Mononuclear cell (primary cell): ENCODE measurements at regions not wholly inside any gene's neighbourhood (a gene's known extent, or its start where the extent isn't known, plus 50 kb on each side); places are given as distances from the start of the nearest gene placed in this dataset.

Experiments used
- H3K27me3 ChIP-seq: 2 replicates; pipeline ENCODE4 v1.6.0; 2011; ENCODE audit warnings: low read length, control low read depth; ENCODE audit not compliant: insufficient read depth
- H3K4me1 ChIP-seq: 2 replicates; pipeline ENCODE4 v1.5.1; 2011; ENCODE audit warnings: mild to moderate bottlenecking, low read length, control low read depth; ENCODE audit not compliant: insufficient read depth
- H3K4me3 ChIP-seq: 2 replicates; pipeline ENCODE4 v1.5.1; 2011; ENCODE audit warnings: mild to moderate bottlenecking, low read length, moderate library complexity
- H3K9me3 ChIP-seq: 2 replicates; pipeline ENCODE4 v1.5.1; 2011; ENCODE audit warnings: low read depth, mild to moderate bottlenecking, control low read depth, low read length

- H3K27me3 ChIP-seq: no peaks in the 10 kb centered on the region
- no peaks in the 10 kb centered on the region for H3K4me1 ChIP-seq
- no peaks in the 10 kb centered on the region for H3K9me3 ChIP-seq
- H3K4me3 ChIP-seq: no peak overlapping the region
These were observed 147.8 kb upstream of the KCNMB2 start for GRCh38 chr3:178388473-178388872.

- H3K9me3 ChIP-seq: no peaks in the 10 kb centered on the region
- no peaks in the 10 kb centered on the region for H3K27me3 ChIP-seq
- no peak overlapping the region for H3K4me3 ChIP-seq
- H3K4me1 ChIP-seq: no peaks in the 10 kb centered on the region
These were observed 147.0 kb upstream of the KCNMB2 start for GRCh38 chr3:178389258-178389657.

GRCh38 chr3:178392511-178392926 lies 143.7 kb upstream of the KCNMB2 start:
- Histone ChIP-seq H3K4me1 (no peaks in the 10 kb centered on the region), H3K27me3 (no peaks in the 10 kb centered on the region), H3K4me3 (no peak overlapping the region), H3K9me3 (no peaks in the 10 kb centered on the region)

GRCh38 chr3:178393146-178393545 lies 143.1 kb upstream of the KCNMB2 start:
- Histone ChIP-seq H3K27me3 (no peaks in the 10 kb centered on the region), H3K9me3 (no peaks in the 10 kb centered on the region), H3K4me3 (no peak overlapping the region), H3K4me1 (no peaks in the 10 kb centered on the region)

GRCh38 chr3:178393824-178394223 lies 142.4 kb upstream of the KCNMB2 start:
- Histone ChIP-seq H3K4me3 (no peak overlapping the region), H3K4me1 (no peaks in the 10 kb centered on the region), H3K27me3 (no peaks in the 10 kb centered on the region), H3K9me3 (no peaks in the 10 kb centered on the region)

- Histone ChIP-seq H3K4me1 (no peaks in the 10 kb centered on the region), H3K4me3 (no peak overlapping the region), H3K27me3 (no peaks in the 10 kb centered on the region), H3K9me3 (no peaks in the 10 kb centered on the region)
These were observed 139.9 kb upstream of the KCNMB2 start for GRCh38 chr3:178396318-178396717.

GRCh38 chr3:178397202-178397601 lies 139.0 kb upstream of the KCNMB2 start:
- Histone ChIP-seq H3K27me3 (no peaks in the 10 kb centered on the region), H3K4me3 (no peak overlapping the region), H3K4me1 (no peaks in the 10 kb centered on the region), H3K9me3 (no peaks in the 10 kb centered on the region)

- Histone ChIP-seq H3K4me1 (no peaks in the 10 kb centered on the region), H3K27me3 (no peaks in the 10 kb centered on the region), H3K9me3 (no peaks in the 10 kb centered on the region), H3K4me3 (no peak overlapping the region)
These were observed 138.4 kb upstream of the KCNMB2 start for GRCh38 chr3:178397836-178398235.

GRCh38 chr3:178404961-178405360 lies 131.3 kb upstream of the KCNMB2 start:
- Histone ChIP-seq H3K4me1 (no peaks in the 10 kb centered on the region), H3K9me3 (no peaks in the 10 kb centered on the region), H3K27me3 (no peaks in the 10 kb centered on the region), H3K4me3 (no peak overlapping the region)

GRCh38 chr3:178405531-178405930 lies 130.7 kb upstream of the KCNMB2 start:
- H3K9me3 ChIP-seq: no peaks in the 10 kb centered on the region
- H3K4me1 ChIP-seq: no peaks in the 10 kb centered on the region
- no peaks in the 10 kb centered on the region for H3K27me3 ChIP-seq
- H3K4me3 ChIP-seq: no peak overlapping the region

GRCh38 chr3:178406206-178406605 lies 130.0 kb upstream of the KCNMB2 start:
- Histone ChIP-seq H3K4me3 (no peak overlapping the region), H3K4me1 (no peaks in the 10 kb centered on the region), H3K9me3 (no peaks in the 10 kb centered on the region), H3K27me3 (no peaks in the 10 kb centered on the region)

- Histone ChIP-seq H3K9me3 (no peaks in the 10 kb centered on the region), H3K4me1 (no peaks in the 10 kb centered on the region), H3K4me3 (no peak overlapping the region), H3K27me3 (peaks cover 3% of the 10 kb centered on the region)
These were observed 120.9 kb upstream of the KCNMB2 start for GRCh38 chr3:178415384-178415783.

- no peaks in the 10 kb centered on the region for H3K4me1 ChIP-seq
- no peaks in the 10 kb centered on the region for H3K9me3 ChIP-seq
- H3K27me3 ChIP-seq: no peaks in the 10 kb centered on the region
- no peak overlapping the region for H3K4me3 ChIP-seq
These were observed 118.5 kb upstream of the KCNMB2 start for GRCh38 chr3:178417736-178418135.

- no peaks in the 10 kb centered on the region for H3K27me3 ChIP-seq
- H3K4me3 ChIP-seq: no peak overlapping the region
- no peaks in the 10 kb centered on the region for H3K4me1 ChIP-seq
These were observed 117.2 kb upstream of the KCNMB2 start for GRCh38 chr3:178419071-178419470.

GRCh38 chr3:178420033-178420432 lies 116.2 kb upstream of the KCNMB2 start:
- H3K9me3 ChIP-seq: no peaks in the 10 kb centered on the region
- no peaks in the 10 kb centered on the region for H3K27me3 ChIP-seq
- H3K4me3 ChIP-seq: no peak overlapping the region
- no peaks in the 10 kb centered on the region for H3K4me1 ChIP-seq

More at GRCh38 chr3:178419071-178419470, 117.2 kb upstream of the KCNMB2 start:
- H3K9me3 ChIP-seq: no peaks in the 10 kb centered on the region

GRCh38 chr3:178421069-178421468 lies 115.2 kb upstream of the KCNMB2 start:
- H3K4me3 ChIP-seq: no peak overlapping the region
- H3K27me3 ChIP-seq: no peaks in the 10 kb centered on the region
- H3K4me1 ChIP-seq: no peaks in the 10 kb centered on the region
- no peaks in the 10 kb centered on the region for H3K9me3 ChIP-seq

- H3K4me1 ChIP-seq: no peaks in the 10 kb centered on the region
- no peaks in the 10 kb centered on the region for H3K27me3 ChIP-seq
- H3K9me3 ChIP-seq: no peaks in the 10 kb centered on the region
These were observed 113.8 kb upstream of the KCNMB2 start for GRCh38 chr3:178422406-178422805.

More at GRCh38 chr3:178422406-178422805, 113.8 kb upstream of the KCNMB2 start:
- H3K4me3 ChIP-seq: no peak overlapping the region
